OCI-LY7 (cell line): ENCODE measurements at regions not wholly inside any gene's neighbourhood (a gene's known extent, or its start where the extent isn't known, plus 50 kb on each side); places are given as distances from the start of the nearest gene placed in this dataset.

ENCODE experiments used
- BruUV-seq: library from RNA; stranded (reverse); fragments of 400-500 nt; replicated peaks from 2 replicates; lab custom pipeline; 2021; lab: Mats Ljungman, UMichigan
- CTCF ChIA-PET: fragments of 300-600 bp; sonication (Branson Sonifier 250); formaldehyde crosslinking; loops from one replicate; lab custom pipeline; 2022; ENCODE audit warnings: antibody characterized with exemption; ENCODE audit not compliant: unreplicated experiment; lab: Charles Lee
- POLR2A ChIA-PET: fragments of 300-600 bp; sonication (Branson Sonifier 250); formaldehyde crosslinking; loops from one replicate; lab custom pipeline; 2022; ENCODE audit warnings: antibody characterized with exemption; lab: Charles Lee
- DNase-seq: peaks from one replicate; pipeline ENCODE4 v3.0.0-alpha.2; 2015; ENCODE audit warnings: low spot score
- H2AFZ ChIP-seq: fragments of 200-600 bp; sonication (generic), shearing (Covaris generic); 2 replicates; pipeline ENCODE4 v1.6.1; 2014; ENCODE audit warnings: mild to moderate bottlenecking, antibody characterized with exemption, low read length, moderate library complexity
- H3K27ac ChIP-seq: fragments of 200-600 bp; sonication (generic); 2 replicates; pipeline ENCODE4 v1.5.1; 2014; ENCODE audit warnings: mixed run types, low read depth, mild to moderate bottlenecking, moderate library complexity, low read length, inconsistent platforms; ENCODE audit not compliant: poor library complexity, severe bottlenecking
- H3K36me3 ChIP-seq: fragments of 200-600 bp; sonication (generic); 2 replicates; pipeline ENCODE4 v1.6.1; 2014; ENCODE audit warnings: mild to moderate bottlenecking, antibody characterized with exemption, low read length, moderate library complexity, mixed read lengths; ENCODE audit not compliant: insufficient read depth
- H3K4me1 ChIP-seq: fragments of 200-600 bp; sonication (generic); 2 replicates; pipeline ENCODE4 v1.5.1; 2014; ENCODE audit warnings: mild to moderate bottlenecking, low read length; ENCODE audit not compliant: insufficient read depth, poor library complexity, severe bottlenecking
- H3K4me2 ChIP-seq: fragments of 200-600 bp; sonication (generic); 2 replicates; pipeline ENCODE4 v1.6.1; 2014; ENCODE audit warnings: mild to moderate bottlenecking, low read length
- H3K4me3 ChIP-seq: fragments of 200-600 bp; sonication (generic); 2 replicates; pipeline ENCODE4 v1.5.1; 2014; ENCODE audit warnings: mild to moderate bottlenecking, low read depth, low read length; ENCODE audit not compliant: poor library complexity, severe bottlenecking
- H3K79me2 ChIP-seq: fragments of 200-600 bp; sonication (generic); 2 replicates; pipeline ENCODE4 v1.6.1; 2016; ENCODE audit warnings: low read depth, mild to moderate bottlenecking, low read length, moderate library complexity, mixed read lengths; ENCODE audit not compliant: insufficient read depth
- H3K9me2 ChIP-seq: fragments of 200-600 bp; sonication (generic); 2 replicates; pipeline ENCODE4 v1.6.1; 2016; ENCODE audit warnings: mild to moderate bottlenecking, low read length, mixed read lengths; ENCODE audit not compliant: insufficient read depth
- H3K9me3 ChIP-seq: fragments of 200-600 bp; sonication (generic); 2 replicates; pipeline ENCODE4 v1.6.1; 2014; ENCODE audit warnings: mild to moderate bottlenecking, mixed run types, low read length, mixed read lengths
- H4K20me1 ChIP-seq: fragments of 200-600 bp; sonication (generic); 2 replicates; pipeline ENCODE4 v1.6.1; 2014; ENCODE audit warnings: mild to moderate bottlenecking, antibody characterized with exemption, low read length, moderate library complexity, mixed read lengths; ENCODE audit not compliant: insufficient read depth
- CTCF ChIP-seq: fragments of 200-600 bp; sonication (generic); conservative IDR thresholded peaks from 2 replicates; pipeline ENCODE4 v1.5.1; 2014; ENCODE audit warnings: mild to moderate bottlenecking, antibody characterized with exemption, low read length, moderate library complexity, mixed read lengths
- EZH2phosphoT487 ChIP-seq: fragments of 200-600 bp; sonication (generic); IDR thresholded peaks from 2 replicates; pipeline ENCODE4 v1.6.1; 2018; ENCODE audit warnings: low read depth, borderline replicate concordance, mild to moderate bottlenecking, mixed run types, antibody characterized with exemption, low read length, moderate library complexity, mixed read lengths
- intact Hi-C: fragments of 100-400 bp; cut with micrococcal nuclease; formaldehyde crosslinking; loops from one replicate; pipeline ENCODE4 v1.10.0; 2022; ENCODE audit not compliant: unreplicated experiment

- no peak overlapping the region for H3K4me2 ChIP-seq
- no peaks in the 10 kb centered on the region for H3K9me2 ChIP-seq
- DNase-seq, result no peak
- H3K4me3 ChIP-seq, result no peak overlapping the region
- peaks cover 42% of the 10 kb centered on the region for H3K4me1 ChIP-seq
- H4K20me1 ChIP-seq, result no peaks in the 10 kb centered on the region
- H3K27ac ChIP-seq, result no peak overlapping the region
- H3K79me2 ChIP-seq, result no peaks in the 10 kb centered on the region
- no TSS peak for BruUV-seq
- intact Hi-C loops, result loop anchor here (5.0 kb wide), 1 partner anchor 109 kb away; the partner anchor contains the start of gene IER5L
- no peak overlapping the region for H2AFZ ChIP-seq
- H3K36me3 ChIP-seq, result no peaks in the 10 kb centered on the region
- no peak for TF ChIP-seq EZH2phosphoT487
- TF ChIP-seq CTCF, result no peak
- CTCF ChIA-PET, result no interaction called here
- POLR2A ChIA-PET, result interaction anchor here (1.0 kb wide), 1 partner anchor 208 kb away, joined by 3 read pairs; no protein-coding TSS in a partner anchor
- no peaks in the 10 kb centered on the region for H3K9me3 ChIP-seq
These were observed 108.1 kb upstream of the IER5L start for GRCh38 chr9:129285979-129286772.

GRCh38 chr9:129285382-129285781 is 107.3 kb upstream of the IER5L start:
- peak overlapping the region; percentile 18; the same call in 1 of the 2 replicates for H2AFZ ChIP-seq
- H3K36me3 ChIP-seq, result no peaks in the 10 kb centered on the region
- H3K79me2 ChIP-seq, result no peaks in the 10 kb centered on the region
- TF ChIP-seq EZH2phosphoT487, result no peak
- TF ChIP-seq CTCF, result no peak
- no peak overlapping the region for H3K4me3 ChIP-seq
- POLR2A ChIA-PET, result interaction anchor here (1.0 kb wide), 1 partner anchor 209 kb away, joined by 3 read pairs; no protein-coding TSS in a partner anchor
- no peaks in the 10 kb centered on the region for H4K20me1 ChIP-seq
- peaks cover 48% of the 10 kb centered on the region for H3K4me1 ChIP-seq
- H3K4me2 ChIP-seq, result peak overlapping the region; percentile 2; the same call in 1 of the 2 replicates
- H3K9me3 ChIP-seq, result no peaks in the 10 kb centered on the region
- no peak for DNase-seq
- no peak overlapping the region for H3K27ac ChIP-seq
- H3K9me2 ChIP-seq, result no peaks in the 10 kb centered on the region
- intact Hi-C loops, result loop anchor here (5.0 kb wide), 1 partner anchor 108 kb away; the partner anchor contains the start of gene IER5L
- CTCF ChIA-PET, result no interaction called here
- BruUV-seq, result no TSS peak
